GM12878 (cell line): ENCODE measurements at regions not wholly inside any gene's neighbourhood (a gene's known extent, or its start where the extent isn't known, plus 50 kb on each side); places are given as distances from the start of the nearest gene placed in this dataset.

Experiments
- ATAC-seq: fragments of 200-7000 bp; cut with Tn5 transposase; 3 replicates; pipeline ENCODE4 v1.9.1; 2020; ENCODE audit warnings: mild to moderate bottlenecking, moderate library complexity
- BruUV-seq: library from RNA; stranded (reverse); fragments of 400-500 nt; replicated peaks from 2 replicates; lab custom pipeline; 2021; lab: Mats Ljungman, UMichigan
- CTCF ChIA-PET: fragments of 300-600 bp; sonication (Branson Sonifier 250); formaldehyde crosslinking; extraction: SDS; loops from one replicate; lab custom pipeline; 2021; ENCODE audit warnings: inconsistent platforms; lab: Yijun Ruan, JAX
- POLR2A ChIA-PET: fragments of 350-600 bp; formaldehyde crosslinking; extraction: SDS; loops from one replicate; lab custom pipeline; 2021; ENCODE audit warnings: inconsistent platforms; lab: Charles Lee
- RAD21 ChIA-PET: fragments of 300-600 bp; sonication (Branson Sonifier 250); formaldehyde crosslinking; loops from one replicate; lab custom pipeline; 2023; ENCODE audit warnings: antibody characterized with exemption; ENCODE audit not compliant: unreplicated experiment; lab: Charles Lee
- SMC1A ChIA-PET: fragments of 300-600 bp; sonication (Branson Sonifier 250); formaldehyde crosslinking; loops from one replicate; lab custom pipeline; 2023; ENCODE audit not compliant: unreplicated experiment, uncharacterized antibody; lab: Charles Lee
- DNase-seq: peaks from one replicate; pipeline ENCODE4 v3.0.0-alpha.2; 2011; ENCODE audit warnings: low read depth, low spot score
- FAIRE-seq: peaks from 3 replicates; lab custom pipeline; 2011; peaks lifted over from hg19 to GRCh38; lab: Jason Lieb, UNC
- H2AFZ ChIP-seq: 2 replicates; pipeline ENCODE4 v1.6.0; 2011; ENCODE audit warnings: low read depth, low read length, control low read depth; ENCODE audit not compliant: control insufficient read depth
- H3K27ac ChIP-seq: 2 replicates; pipeline ENCODE4 v1.5.1; 2011; ENCODE audit warnings: control low read depth; ENCODE audit not compliant: control insufficient read depth, insufficient read depth
- H3K27me3 ChIP-seq, 2 experiments: replicated peaks in 1 of 2; 2 replicates each; pipeline versions ENCODE4 v1.6.0 to v1.6.1; 2011; ENCODE audit warnings: low read length in 1 of 2; ENCODE audit not compliant: control insufficient read depth in 2 of 2, insufficient read depth in 2 of 2
- H3K36me3 ChIP-seq, 2 experiments: 2 replicates each; pipeline ENCODE4 v1.5.1; 2011; ENCODE audit warnings: low read length in 1 of 2; ENCODE audit not compliant: control insufficient read depth in 2 of 2, insufficient read depth in 2 of 2
- H3K4me1 ChIP-seq: 2 replicates; pipeline ENCODE4 v1.6.1; 2011; ENCODE audit warnings: mild to moderate bottlenecking, low read length, moderate library complexity, mixed read lengths; ENCODE audit not compliant: control insufficient read depth, insufficient read depth
- H3K4me2 ChIP-seq: 2 replicates; pipeline ENCODE4 v1.6.0; 2011; ENCODE audit warnings: control low read depth; ENCODE audit not compliant: control insufficient read depth, insufficient read depth
- H3K4me3 ChIP-seq: fragments of 200-600 bp; sonication (generic); 2 replicates; pipeline ENCODE4 v1.5.1; 2016
- H3K79me2 ChIP-seq: 2 replicates; pipeline ENCODE4 v1.6.0; 2011; ENCODE audit warnings: low read length; ENCODE audit not compliant: control insufficient read depth, insufficient read depth
- H3K9ac ChIP-seq: 2 replicates; pipeline ENCODE4 v1.8.0; 2011; ENCODE audit warnings: low read length, control low read depth, mixed read lengths; ENCODE audit not compliant: control insufficient read depth, insufficient read depth
- H3K9me3 ChIP-seq: replicated peaks from 3 replicates; pipeline ENCODE4 v1.5.1; 2011; ENCODE audit warnings: mild to moderate bottlenecking, low read length; ENCODE audit not compliant: control insufficient read depth, insufficient read depth
- H4K20me1 ChIP-seq: 2 replicates; pipeline ENCODE4 v1.6.0; 2011; ENCODE audit not compliant: control insufficient read depth, insufficient read depth
- BACH1 ChIP-seq: fragments of 450-650 bp; IDR thresholded peaks from 2 replicates; pipeline ENCODE4 v1.6.1; 2017; ENCODE audit warnings: mild to moderate bottlenecking, borderline replicate concordance
- BCL11A ChIP-seq: IDR thresholded peaks from 2 replicates; pipeline ENCODE4 v1.6.1; 2011; ENCODE audit warnings: low read depth, low read length
- CHD4 ChIP-seq: fragments of 200-600 bp; sonication (generic); IDR thresholded peaks from 2 replicates; pipeline ENCODE4 v1.6.1; 2016; ENCODE audit warnings: mild to moderate bottlenecking
- CREM ChIP-seq: IDR thresholded peaks from 2 replicates; pipeline ENCODE4 v1.6.1; 2014; ENCODE audit warnings: antibody characterized with exemption, low read depth
- EED ChIP-seq: sonication (generic); IDR thresholded peaks from 2 replicates; pipeline ENCODE4 v1.6.1; 2016; ENCODE audit warnings: antibody characterized with exemption, low read depth
- EZH2 ChIP-seq: IDR thresholded peaks from 2 replicates; pipeline ENCODE4 v1.6.1; 2012; ENCODE audit warnings: low read depth, mild to moderate bottlenecking, control low read depth, inconsistent platforms, low read length, borderline replicate concordance; ENCODE audit not compliant: control insufficient read depth
- GABPA ChIP-seq: IDR thresholded peaks from 2 replicates; pipeline ENCODE4 v1.6.1; 2014; ENCODE audit warnings: antibody characterized with exemption, low read depth, mild to moderate bottlenecking, inconsistent platforms
- HDAC6 ChIP-seq: fragments of 200-600 bp; sonication (generic); IDR thresholded peaks from one replicate; pipeline ENCODE4 v1.8.0; 2017; ENCODE audit warnings: antibody characterized with exemption; ENCODE audit not compliant: unreplicated experiment
- IKZF2 ChIP-seq, 2 experiments: fragments of 450-650 bp; IDR thresholded peaks; 2 replicates each; pipeline ENCODE4 v1.6.1; 2017; ENCODE audit warnings: mild to moderate bottlenecking in 2 of 2, moderate library complexity in 2 of 2
- IRF3 ChIP-seq: fragments of 450-650 bp; IDR thresholded peaks from 2 replicates; pipeline ENCODE4 v1.6.1; 2014; ENCODE audit warnings: mild to moderate bottlenecking
- KLF5 ChIP-seq: fragments of 450-650 bp; IDR thresholded peaks from 2 replicates; pipeline ENCODE4 v1.6.1; 2014; ENCODE audit warnings: mild to moderate bottlenecking; ENCODE audit not compliant: partially characterized antibody
- NFYB ChIP-seq: IDR thresholded peaks from 2 replicates; pipeline ENCODE4 v1.6.1; 2011; ENCODE audit warnings: low read depth, mild to moderate bottlenecking, low read length, improper control_type of control experiment, moderate library complexity; ENCODE audit not compliant: insufficient read depth
- PRDM15 ChIP-seq: fragments of 450-650 bp; formaldehyde crosslinking; IDR thresholded peaks from 2 replicates; pipeline ENCODE4 v1.4.0; 2020; ENCODE audit warnings: mild to moderate bottlenecking, moderate library complexity
- RBBP5 ChIP-seq: fragments of 200-600 bp; sonication (generic); conservative IDR thresholded peaks from 2 replicates; pipeline ENCODE4 v1.6.1; 2016
- RCOR1 ChIP-seq: conservative IDR thresholded peaks from 2 replicates; pipeline ENCODE4 v1.6.1; 2012; ENCODE audit warnings: low read depth, low read length, improper control_type of control experiment
- RELA ChIP-seq: fragments of 450-650 bp; IDR thresholded peaks from 2 replicates; pipeline ENCODE4 v1.8.0; 2014; ENCODE audit warnings: borderline replicate concordance; ENCODE audit not compliant: partially characterized antibody
- SMC3 ChIP-seq: IDR thresholded peaks from 2 replicates; pipeline ENCODE4 v1.6.1; 2011; ENCODE audit warnings: low read length, improper control_type of control experiment, borderline replicate concordance
- STAT1 ChIP-seq: fragments of 450-650 bp; conservative IDR thresholded peaks from 2 replicates; pipeline ENCODE4 v1.6.1; 2014; ENCODE audit warnings: antibody characterized with exemption, mild to moderate bottlenecking
- WRNIP1 ChIP-seq: IDR thresholded peaks from 2 replicates; pipeline ENCODE4 v1.6.1; 2011; ENCODE audit warnings: low read depth, low read length, improper control_type of control experiment, borderline replicate concordance
- YBX1 ChIP-seq: fragments of 450-650 bp; IDR thresholded peaks from 2 replicates; pipeline ENCODE4 v1.6.1; 2016; ENCODE audit warnings: antibody characterized with exemption
- ZBED1 ChIP-seq: IDR thresholded peaks from 2 replicates; pipeline ENCODE4 v1.6.1; 2016; ENCODE audit warnings: borderline replicate concordance
- WGBS: methylation state at CpG from one replicate; pipeline ENCODE4 v1.1.6; 2016; ENCODE audit warnings: low lambda C conversion rate; ENCODE audit not compliant: insufficient replicate concordance, insufficient coverage; ENCODE audit errors: missing lambda C conversion rate; 5-methylcytosine and 5-hydroxymethylcytosine counted together
- in situ Hi-C: fragments of 300-500 bp; cut with MboI; formaldehyde crosslinking; loops from 9 replicates; pipeline ENCODE4 v1.14.3; 2018; ENCODE audit warnings: mixed read lengths
- intact Hi-C: fragments of 100-400 bp; cut with micrococcal nuclease; formaldehyde crosslinking; loops from one replicate; pipeline ENCODE4 v1.14.2; 2022; ENCODE audit not compliant: unreplicated experiment

GRCh38 chr3:72220946-72221345 lies 436.0 kb upstream of the PROK2 start (continued):
- TF ChIP-seq IRF3 (no peak), BACH1 (no peak)
- TF ChIP-seq, all 136 proteins: peak for 0

- H3K4me1 ChIP-seq, result no peaks in the 10 kb centered on the region
- no peak overlapping the region for H3K4me3 ChIP-seq
- H3K9ac ChIP-seq, result no peak overlapping the region
- FAIRE-seq (no peak), ATAC-seq (no peak), DNase-seq (no peak)
- TF ChIP-seq GABPA, result no peak
- TF ChIP-seq PRDM15 (CRISPR knock-in tag), result no peak
- no peak for TF ChIP-seq WRNIP1
- TF ChIP-seq KLF5, result no peak
- TF ChIP-seq IKZF2 (IDR thresholded peaks at IDR 0.05), result no peak
- TF ChIP-seq BACH1, result no peak
- TF ChIP-seq BCL11A, result no peak
- no peak for TF ChIP-seq CREM
- no peak for TF ChIP-seq YBX1
- no peak for TF ChIP-seq RCOR1
- TF ChIP-seq SMC3, result no peak
- TF ChIP-seq EZH2, result no peak
- no peak for TF ChIP-seq NFYB
- no peak for TF ChIP-seq RBBP5
- TF ChIP-seq STAT1, result no peak
- TF ChIP-seq CHD4, result no peak
- no peak for TF ChIP-seq HDAC6
- no peak for TF ChIP-seq EED
- no peak for TF ChIP-seq RELA
- TF ChIP-seq ZBED1, result no peak
- no peak overlapping the region for H2AFZ ChIP-seq
- no peaks in the 10 kb centered on the region for H3K36me3 ChIP-seq
- H3K9me3 ChIP-seq, result peaks cover 3% of the 10 kb centered on the region
- no TSS peak for BruUV-seq
- SMC1A ChIA-PET, result interaction anchor here (0.8 kb wide), 1 partner anchor 12 kb away, joined by 3 read pairs; no protein-coding TSS in a partner anchor
- in situ Hi-C loops, result no loop called here
- POLR2A ChIA-PET, result interaction anchor here (0.7 kb wide), 1 partner anchor 119 kb away, joined by 3 read pairs; no protein-coding TSS in a partner anchor
- H3K4me2 ChIP-seq, result no peak overlapping the region
- intact Hi-C loops, result no loop called here
- CTCF ChIA-PET, result no interaction called here
- no peaks in the 10 kb centered on the region for H3K27me3 ChIP-seq
- H4K20me1 ChIP-seq, result no peaks in the 10 kb centered on the region
- H3K27ac ChIP-seq, result no peak overlapping the region
- H3K79me2 ChIP-seq, result no peaks in the 10 kb centered on the region
- RAD21 ChIA-PET, result interaction anchor here (0.7 kb wide), 1 partner anchor 300 kb away, joined by 3 read pairs; no protein-coding TSS in a partner anchor
- 48% methylated on average over 3 of the region's 3 CpGs for WGBS
Observed at GRCh38 chr3:72219752-72220151, 434.8 kb upstream of the PROK2 start.
